SKM-1 treated with dmso at 0.1 percent for 144 hours (cell line): ENCODE measurements at regions not wholly inside any gene's neighbourhood (a gene's known extent, or its start where the extent isn't known, plus 50 kb on each side); places are given as distances from the start of the nearest gene placed in this dataset.

Experiments used
- DNase-seq: peaks from one replicate; lab custom pipeline; 2025; ENCODE audit not compliant: unreplicated experiment; lab: John Stamatoyannopoulos, UW

DNA sequence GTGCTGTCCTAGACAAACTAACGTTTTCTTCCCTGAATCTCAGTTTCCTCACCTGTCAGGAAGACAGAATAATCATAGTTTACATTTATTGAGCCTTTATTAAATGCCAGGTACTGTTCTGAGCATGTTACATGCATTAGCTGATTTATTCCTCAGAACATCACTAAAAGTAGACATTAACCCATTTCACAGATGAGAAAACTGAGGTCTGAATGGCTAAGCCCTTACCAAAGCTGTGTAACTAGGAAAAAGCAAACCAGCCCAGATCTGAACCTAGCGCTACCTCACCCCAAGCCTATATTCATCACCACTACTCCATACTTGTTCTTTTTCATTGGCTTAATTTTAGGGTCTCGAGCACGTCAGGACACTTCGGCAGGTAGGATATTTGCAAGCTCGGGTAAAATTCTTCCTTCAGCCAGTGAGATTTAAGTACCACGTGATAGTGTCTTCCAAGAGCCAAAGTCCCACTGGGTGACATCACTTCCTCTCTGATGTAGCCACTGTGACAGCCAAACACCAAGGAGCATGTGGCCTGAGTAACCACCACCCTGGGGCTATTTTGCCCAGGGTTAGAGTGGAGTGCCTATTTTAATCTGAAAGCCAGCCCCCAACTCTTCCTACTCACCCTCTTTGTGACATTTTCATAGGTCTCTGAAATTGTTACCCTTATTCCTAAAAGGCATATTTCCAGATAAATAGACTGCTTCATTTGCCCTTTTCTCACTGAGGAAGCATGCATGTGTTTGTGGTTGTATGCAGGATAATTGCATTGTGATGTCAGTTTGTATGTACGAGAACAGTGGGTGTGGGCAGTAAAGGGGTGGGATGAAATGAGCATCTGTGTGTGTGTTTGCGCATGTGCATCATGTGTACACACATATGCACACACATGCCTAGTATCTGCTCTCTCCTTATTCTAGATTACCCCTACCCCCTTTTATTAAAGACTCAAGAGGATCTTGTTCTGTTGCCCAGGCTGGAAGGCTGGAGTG, 62.2 kb upstream of the WSCD2 start:
- no peak for DNase-seq

DNA sequence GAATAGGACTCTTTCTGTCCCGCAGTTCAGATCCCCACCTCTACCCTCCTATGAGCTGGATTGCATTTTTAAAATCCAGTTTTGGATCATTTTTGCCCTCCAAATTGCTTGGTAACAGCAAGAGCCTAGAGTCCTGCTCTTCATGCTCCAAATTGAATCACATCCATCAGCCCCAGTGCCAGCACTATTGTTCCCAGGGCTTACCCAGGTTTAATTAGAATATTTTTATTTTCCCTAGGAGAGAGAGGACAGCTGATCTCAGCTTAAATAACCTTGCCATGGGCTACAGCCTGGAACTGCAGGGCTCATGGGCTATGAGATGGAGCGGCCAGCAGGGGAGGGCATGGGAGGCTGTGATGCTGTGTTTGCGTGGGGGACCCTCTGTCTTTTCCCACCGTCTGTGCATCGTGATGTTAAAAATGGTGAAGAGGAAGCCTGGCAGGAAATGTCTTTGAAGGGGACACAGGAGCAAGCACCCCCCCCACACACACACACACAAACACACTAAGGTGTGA, 59.4 kb upstream of the WSCD2 start:
- no peak for DNase-seq

DNA sequence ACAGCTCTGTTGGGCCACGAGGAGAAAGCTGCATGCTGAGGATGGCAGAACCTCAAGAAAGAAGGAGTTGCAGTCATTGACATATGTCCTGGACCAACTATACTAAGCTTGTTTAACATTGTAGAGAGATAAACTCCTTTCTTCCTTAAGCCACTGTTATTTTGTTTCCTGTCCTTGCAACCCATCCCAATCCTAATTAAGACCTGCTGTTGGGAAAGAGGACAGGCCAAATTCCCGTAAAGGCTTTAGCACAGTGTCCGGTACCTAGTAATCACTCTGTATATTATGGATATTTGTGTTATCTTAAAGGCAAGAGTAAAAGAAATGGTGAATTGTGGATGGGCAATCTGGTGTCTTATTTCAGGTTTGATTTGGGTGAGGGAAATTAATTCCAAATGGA, 53.5 kb upstream of the WSCD2 start:
- no peak for DNase-seq

DNA sequence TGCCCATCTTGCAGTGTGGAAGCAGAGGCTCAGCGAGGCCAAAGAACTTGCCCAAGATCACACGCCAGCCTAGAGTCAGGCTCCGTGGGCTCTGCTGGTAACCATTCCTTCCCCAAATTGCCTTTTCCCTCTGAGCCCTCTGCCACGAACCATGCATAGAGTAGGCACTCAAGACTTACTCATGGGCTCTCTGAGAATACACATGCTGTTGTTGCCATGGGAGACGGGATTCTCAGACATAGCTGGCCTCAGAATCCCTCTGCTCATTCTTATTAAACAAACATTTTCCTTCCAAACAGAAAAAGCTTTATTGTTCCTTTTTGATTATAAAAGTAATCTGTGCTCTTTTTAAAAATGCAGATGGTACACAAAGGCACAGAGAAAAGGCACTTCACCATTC, 52.5 kb upstream of the WSCD2 start:
- no peak for DNase-seq

DNA sequence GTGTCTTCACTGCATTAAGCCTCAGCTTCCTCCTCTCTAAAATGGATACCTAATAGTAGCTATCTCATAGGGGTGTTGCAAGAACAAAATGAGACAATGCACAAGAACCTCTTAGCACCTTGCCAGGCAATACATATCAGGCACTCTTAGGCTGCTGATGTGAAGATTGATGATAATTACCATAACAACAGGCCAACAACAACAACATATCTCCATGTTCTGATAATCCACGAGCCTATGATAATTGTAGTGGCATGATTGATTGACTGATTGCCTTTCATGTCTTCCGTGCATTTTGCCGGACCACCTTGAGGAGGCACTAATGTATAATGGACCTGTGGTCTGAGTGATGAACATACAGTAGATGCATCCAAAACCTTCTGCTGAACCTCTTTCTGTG, 50.7 kb upstream of the WSCD2 start:
- DNase-seq = no peak
